ENCODE measurements at regions not wholly inside any gene's neighbourhood (a gene's known extent, or its start where the extent isn't known, plus 50 kb on each side); places are given as distances from the start of the nearest gene placed in this dataset.

DNA sequence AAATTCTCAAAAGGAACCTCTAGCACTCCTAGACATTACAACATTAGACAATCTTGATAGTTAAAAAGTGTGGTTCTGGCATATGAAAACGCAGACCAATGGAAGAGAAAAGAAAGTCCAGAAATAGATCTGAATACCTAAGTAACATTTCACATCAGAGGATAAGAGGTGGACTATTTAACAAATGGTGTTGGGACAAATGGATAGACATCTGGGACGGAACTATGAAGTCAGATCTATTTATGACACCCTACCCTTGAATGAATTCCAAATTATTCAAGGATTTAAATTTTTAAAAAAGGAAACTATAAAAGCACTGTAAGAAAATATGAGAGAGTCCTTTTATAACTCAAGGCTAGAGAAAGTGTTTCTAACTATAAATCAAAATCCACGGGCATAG, 111.3 kb downstream of the SCN11A start:
- TF ChIP-seq EZH2phosphoT487 (IDR thresholded peaks at IDR 0.05; ENCODE audit: low read depth), result no peak
- TF ChIP-seq, protein P1, sequence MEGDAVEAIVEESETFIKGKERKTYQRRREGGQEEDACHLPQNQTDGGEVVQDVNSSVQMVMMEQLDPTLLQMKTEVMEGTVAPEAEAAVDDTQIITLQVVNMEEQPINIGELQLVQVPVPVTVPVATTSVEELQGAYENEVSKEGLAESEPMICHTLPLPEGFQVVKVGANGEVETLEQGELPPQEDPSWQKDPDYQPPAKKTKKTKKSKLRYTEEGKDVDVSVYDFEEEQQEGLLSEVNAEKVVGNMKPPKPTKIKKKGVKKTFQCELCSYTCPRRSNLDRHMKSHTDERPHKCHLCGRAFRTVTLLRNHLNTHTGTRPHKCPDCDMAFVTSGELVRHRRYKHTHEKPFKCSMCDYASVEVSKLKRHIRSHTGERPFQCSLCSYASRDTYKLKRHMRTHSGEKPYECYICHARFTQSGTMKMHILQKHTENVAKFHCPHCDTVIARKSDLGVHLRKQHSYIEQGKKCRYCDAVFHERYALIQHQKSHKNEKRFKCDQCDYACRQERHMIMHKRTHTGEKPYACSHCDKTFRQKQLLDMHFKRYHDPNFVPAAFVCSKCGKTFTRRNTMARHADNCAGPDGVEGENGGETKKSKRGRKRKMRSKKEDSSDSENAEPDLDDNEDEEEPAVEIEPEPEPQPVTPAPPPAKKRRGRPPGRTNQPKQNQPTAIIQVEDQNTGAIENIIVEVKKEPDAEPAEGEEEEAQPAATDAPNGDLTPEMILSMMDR (IDR thresholded peaks at IDR 0.05; ENCODE audit: low read depth, low read length), result no peak

Data from OCI-LY3 (cell line).